NCI-H2107 (cell line): ENCODE measurements at regions not wholly inside any gene's neighbourhood (a gene's known extent, or its start where the extent isn't known, plus 50 kb on each side); places are given as distances from the start of the nearest gene placed in this dataset.

Source experiments
- DNase-seq: peaks from one replicate; lab custom pipeline; 2025; lab: John Stamatoyannopoulos, UW

DNA sequence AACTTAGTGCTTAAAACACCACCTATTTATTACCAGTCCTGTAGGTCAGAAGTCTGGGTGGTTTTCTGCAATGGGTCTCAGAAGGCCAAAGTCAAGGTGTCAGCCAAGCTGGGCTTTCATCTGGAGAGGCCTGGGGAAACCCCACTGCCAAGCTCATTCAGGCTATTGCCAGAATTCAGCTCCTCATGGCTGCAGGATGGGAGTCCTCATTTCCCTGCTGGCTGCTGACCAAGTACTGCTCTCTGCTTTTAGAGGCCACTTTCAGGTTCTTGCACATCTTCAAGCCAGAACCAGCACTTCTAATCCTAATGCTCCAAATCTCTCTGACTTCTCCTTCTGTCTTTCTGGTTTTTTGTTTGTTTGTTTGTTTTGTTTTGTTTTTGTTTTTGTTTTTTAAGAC lies 109.3 kb downstream of the BCOR start:
- DNase-seq, result no peak

DNA sequence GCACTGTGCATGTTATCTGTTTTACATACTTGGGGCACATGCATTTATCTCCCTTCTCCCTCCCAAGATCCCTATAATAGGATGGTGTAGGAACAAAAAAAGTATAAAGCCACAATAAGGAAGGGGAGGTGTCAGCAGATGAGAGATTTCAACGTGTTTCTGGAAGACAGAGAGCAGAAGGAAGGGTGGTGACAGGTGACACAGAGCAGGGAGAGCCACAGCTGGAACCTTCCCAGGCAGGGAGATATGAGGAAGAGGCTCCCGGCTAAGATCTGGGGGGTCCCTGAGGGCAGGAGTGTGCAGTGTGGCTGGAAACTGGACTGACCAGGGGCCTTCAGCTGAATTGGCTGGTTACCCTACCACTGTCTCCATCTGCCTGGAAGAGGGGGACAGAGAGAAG lies 107.4 kb downstream of the BCOR start:
- no peak for DNase-seq

DNA sequence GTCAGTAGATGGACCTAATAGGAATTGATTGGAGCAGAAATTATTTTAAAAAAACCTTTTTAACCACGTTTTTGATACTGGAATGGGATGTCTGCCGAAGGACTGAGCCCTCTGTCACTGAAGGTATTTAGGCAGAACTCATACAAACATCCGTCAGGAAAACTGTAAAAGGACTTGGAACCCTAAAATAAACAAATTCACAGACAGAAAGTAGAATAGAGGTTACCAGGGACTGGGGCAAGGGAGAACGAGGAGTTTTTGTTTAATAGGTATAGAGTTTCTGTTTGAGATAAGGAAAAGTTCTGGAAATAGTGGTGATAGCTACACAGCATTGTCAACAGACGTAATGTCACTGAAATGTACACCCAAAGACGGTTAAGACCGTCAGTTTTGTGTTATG lies 105.5 kb downstream of the BCOR start:
- DNase-seq, result no peak

DNA sequence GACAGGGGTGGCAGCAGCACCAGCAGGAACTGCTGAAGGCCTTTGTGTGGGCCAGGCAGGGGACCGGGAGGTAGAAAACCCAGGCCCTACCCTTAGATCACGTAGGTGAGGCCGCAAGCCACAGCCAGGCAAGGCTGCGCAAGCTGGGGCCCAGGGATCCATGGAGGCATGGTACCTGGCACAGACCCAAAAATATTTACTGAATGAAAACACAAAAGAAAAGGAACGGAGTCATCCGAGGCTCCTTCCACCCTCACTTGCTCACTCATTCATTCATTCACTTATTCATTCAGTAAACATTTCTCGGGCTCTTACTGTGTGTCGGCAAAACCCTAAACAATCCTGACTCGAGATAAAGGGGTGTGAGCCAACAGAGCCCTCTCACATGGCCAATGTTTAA lies 102.3 kb downstream of the BCOR start:
- no peak for DNase-seq

DNA sequence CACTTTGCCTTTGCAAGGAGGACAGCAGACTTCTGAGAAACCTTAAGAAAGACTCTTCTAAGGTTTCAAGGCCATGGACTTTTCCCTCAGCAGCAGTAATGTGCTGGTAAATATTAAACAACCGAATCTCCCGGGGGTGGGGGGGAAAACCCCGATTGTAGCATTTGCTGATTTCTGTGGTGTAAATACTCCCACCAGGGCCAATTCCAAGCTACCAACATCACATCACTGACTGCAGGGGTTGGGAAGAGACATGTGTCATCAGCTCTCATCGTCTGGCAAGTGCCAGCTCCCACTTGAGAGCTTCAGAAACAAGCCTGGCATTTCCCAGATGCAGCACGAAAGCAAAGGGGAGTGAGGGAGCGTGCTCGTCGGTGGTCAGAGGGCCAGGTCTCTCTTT lies 101.2 kb downstream of the BCOR start:
- DNase-seq, result no peak

DNA sequence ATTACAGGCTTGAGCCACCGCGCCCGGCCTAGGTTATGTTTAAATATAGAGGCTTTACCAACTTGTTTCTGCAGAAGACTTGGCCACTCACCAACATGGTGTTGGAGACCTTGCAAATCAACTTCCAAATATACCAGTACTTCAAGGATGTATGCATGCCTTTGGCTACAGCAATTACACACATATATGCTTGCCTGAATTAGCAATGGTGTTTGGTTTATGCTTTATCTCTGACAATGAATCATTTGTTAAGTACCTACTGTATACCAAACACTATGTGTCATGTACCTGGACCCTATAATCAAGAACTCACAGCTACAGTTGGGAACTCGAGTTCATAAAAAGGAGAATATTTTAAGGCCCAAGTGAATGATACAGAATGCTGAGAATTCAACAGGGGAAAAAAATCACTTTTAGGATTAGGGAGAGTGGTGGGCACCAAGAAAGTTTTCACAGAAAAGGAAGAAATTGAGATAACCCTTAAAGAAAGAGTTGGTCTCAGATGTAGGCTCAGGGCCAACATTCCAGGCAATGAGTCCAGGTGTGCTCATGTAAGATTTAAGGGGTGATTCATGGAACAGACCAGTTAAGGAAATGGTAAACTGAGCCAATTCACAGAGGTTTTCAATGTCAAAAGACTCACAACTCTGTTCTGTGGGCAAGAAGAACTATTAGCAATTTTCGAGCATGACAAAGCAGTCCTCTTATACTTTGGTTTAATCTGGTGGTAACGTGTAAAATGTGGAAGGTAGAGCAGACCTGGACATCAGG lies 98.9 kb downstream of the BCOR start:
- no peak for DNase-seq
